GM19238 (cell line): ENCODE measurements at regions not wholly inside any gene's neighbourhood (a gene's known extent, or its start where the extent isn't known, plus 50 kb on each side); places are given as distances from the start of the nearest gene placed in this dataset.

Experiments
- DNase-seq: peaks from one replicate; pipeline ENCODE4 v3.0.0; 2011; ENCODE audit warnings: low spot score; ENCODE audit not compliant: insufficient read length

- no peak for DNase-seq
These were observed 71.9 kb downstream of the OAT start for GRCh38 chr10:124346831-124347230.

GRCh38 chr10:124345521-124345920 is 73.2 kb downstream of the OAT start:
- DNase-seq = no peak

- DNase-seq = no peak
These were observed 73.8 kb downstream of the OAT start for GRCh38 chr10:124344931-124345330.

GRCh38 chr10:124344266-124344590 is 74.5 kb downstream of the OAT start:
- no peak for DNase-seq

GRCh38 chr10:124343351-124344265 is 75.1 kb downstream of the OAT start:
- no peak for DNase-seq

- DNase-seq = no peak
These were observed 75.9 kb downstream of the OAT start for GRCh38 chr10:124342821-124343170.

GRCh38 chr10:124342136-124342820 is 76.4 kb downstream of the OAT start:
- DNase-seq = no peak

GRCh38 chr10:124341768-124342135 is 77.0 kb downstream of the OAT start:
- DNase-seq = no peak

- DNase-seq = no peak
These were observed 78.5 kb downstream of the OAT start for GRCh38 chr10:124340033-124340760.

GRCh38 chr10:124339119-124340032 is 79.3 kb downstream of the OAT start:
- no peak for DNase-seq

GRCh38 chr10:124338276-124338925 is 80.3 kb downstream of the OAT start:
- no peak for DNase-seq

GRCh38 chr10:124336186-124336585 is 82.5 kb downstream of the OAT start:
- no peak for DNase-seq

- DNase-seq = no peak
These were observed 84.8 kb downstream of the OAT start for GRCh38 chr10:124333931-124334330.

- no peak for DNase-seq
These were observed 86.3 kb downstream of the OAT start for GRCh38 chr10:124332426-124332825.

GRCh38 chr10:124329941-124330340 is 88.8 kb downstream of the OAT start:
- no peak for DNase-seq

GRCh38 chr10:124329362-124329761 is 89.4 kb downstream of the OAT start:
- DNase-seq = no peak

- DNase-seq = no peak
These were observed 90.1 kb downstream of the OAT start for GRCh38 chr10:124328477-124329220.

- DNase-seq = no peak
These were observed 92.6 kb downstream of the OAT start for GRCh38 chr10:124325998-124326636.

- DNase-seq = no peak
These were observed 93.1 kb downstream of the OAT start for GRCh38 chr10:124325633-124325914.
